Activated T-cell treated with anti-CD3 and anti-CD28 coated beads, Interleukin-2, amount 50 U/mL, for 4 hours (primary cell): ENCODE measurements at regions not wholly inside any gene's neighbourhood (a gene's known extent, or its start where the extent isn't known, plus 50 kb on each side); places are given as distances from the start of the nearest gene placed in this dataset.

Experiments used
- ATAC-seq, 2 donors: fragments of 200-7000 bp; cut with Tn5 transposase; one replicate each; pipeline ENCODE4 v1.10.0; 2021
- DNase-seq: peaks from one replicate; pipeline ENCODE4 v3.0.0-alpha.2; 2020
- H3K27me3 Mint-ChIP-seq: one replicate; pipeline ENCODE4 v1.8.0; 2021; ENCODE audit warnings: low read depth, mixed read lengths
- H3K36me3 Mint-ChIP-seq: one replicate; pipeline ENCODE4 v1.8.0; 2022; ENCODE audit warnings: mixed read lengths; ENCODE audit not compliant: insufficient read depth
- H3K4me1 Mint-ChIP-seq: one replicate; pipeline ENCODE4 v1.8.0; 2021; ENCODE audit warnings: low read depth, mixed read lengths
- H3K4me3 Mint-ChIP-seq: one replicate; pipeline ENCODE4 v1.8.0; 2021; ENCODE audit warnings: mild to moderate bottlenecking, moderate library complexity, mixed read lengths
- H3K9me3 Mint-ChIP-seq: one replicate; pipeline ENCODE4 v1.8.0; 2021; ENCODE audit warnings: mixed read lengths

GRCh38 chr2:143830476-143830875 lies 689.4 kb downstream of the ZEB2 start:
- H3K4me1 Mint-ChIP-seq: no peaks in the 10 kb centered on the region
- no peak for DNase-seq
- no peaks in the 10 kb centered on the region for H3K9me3 Mint-ChIP-seq
- H3K27me3 Mint-ChIP-seq: peaks cover 10% of the 10 kb centered on the region
- no peak for ATAC-seq
- no peaks in the 10 kb centered on the region for H3K36me3 Mint-ChIP-seq
- no peak overlapping the region for H3K4me3 Mint-ChIP-seq

- DNase-seq: no peak
- Mint-ChIP-seq H3K4me3 (no peak overlapping the region), H3K4me1 (no peaks in the 10 kb centered on the region), H3K9me3 (no peaks in the 10 kb centered on the region), H3K27me3 (peaks cover 10% of the 10 kb centered on the region), H3K36me3 (no peaks in the 10 kb centered on the region)
- no peak for ATAC-seq
Measured at GRCh38 chr2:143828763-143829537, 691.0 kb downstream of the ZEB2 start.

- no peak for DNase-seq
- H3K36me3 Mint-ChIP-seq: no peaks in the 10 kb centered on the region
- H3K9me3 Mint-ChIP-seq: no peaks in the 10 kb centered on the region
- no peak for ATAC-seq
- H3K4me3 Mint-ChIP-seq: no peak overlapping the region
- peaks cover 15% of the 10 kb centered on the region for H3K27me3 Mint-ChIP-seq
- H3K4me1 Mint-ChIP-seq: no peaks in the 10 kb centered on the region
Measured at GRCh38 chr2:143824791-143825190, 695.1 kb downstream of the ZEB2 start.

GRCh38 chr2:143823876-143824275 lies 694.7 kb downstream of the ARHGAP15 start:
- Mint-ChIP-seq H3K4me3 (no peak overlapping the region), H3K27me3 (peaks cover 15% of the 10 kb centered on the region), H3K4me1 (no peaks in the 10 kb centered on the region), H3K36me3 (no peaks in the 10 kb centered on the region), H3K9me3 (no peaks in the 10 kb centered on the region)
- no peak for DNase-seq
- no peak for ATAC-seq

- no peak for DNase-seq
- Mint-ChIP-seq H3K36me3 (no peaks in the 10 kb centered on the region), H3K9me3 (no peaks in the 10 kb centered on the region), H3K4me1 (no peaks in the 10 kb centered on the region), H3K27me3 (peaks cover 15% of the 10 kb centered on the region), H3K4me3 (no peak overlapping the region)
- no peak for ATAC-seq
Measured at GRCh38 chr2:143823296-143823695, 694.1 kb downstream of the ARHGAP15 start.

GRCh38 chr2:143822736-143823135 lies 693.5 kb downstream of the ARHGAP15 start:
- no peak for ATAC-seq
- no peak overlapping the region for H3K4me3 Mint-ChIP-seq
- H3K9me3 Mint-ChIP-seq: no peaks in the 10 kb centered on the region
- H3K36me3 Mint-ChIP-seq: no peaks in the 10 kb centered on the region
- no peak for DNase-seq
- H3K4me1 Mint-ChIP-seq: no peaks in the 10 kb centered on the region
- H3K27me3 Mint-ChIP-seq: peaks cover 12% of the 10 kb centered on the region

- Mint-ChIP-seq H3K27me3 (peaks cover 5% of the 10 kb centered on the region), H3K36me3 (no peaks in the 10 kb centered on the region), H3K4me1 (no peaks in the 10 kb centered on the region), H3K9me3 (no peaks in the 10 kb centered on the region), H3K4me3 (no peak overlapping the region)
- ATAC-seq: no peak
- no peak for DNase-seq
Measured at GRCh38 chr2:143819764-143820163, 690.5 kb downstream of the ARHGAP15 start.

- no peak overlapping the region for H3K4me3 Mint-ChIP-seq
- no peaks in the 10 kb centered on the region for H3K4me1 Mint-ChIP-seq
- no peak for ATAC-seq
- H3K27me3 Mint-ChIP-seq: peaks cover 5% of the 10 kb centered on the region
- no peak for DNase-seq
- H3K9me3 Mint-ChIP-seq: no peaks in the 10 kb centered on the region
- no peaks in the 10 kb centered on the region for H3K36me3 Mint-ChIP-seq
Measured at GRCh38 chr2:143819190-143819735, 690.0 kb downstream of the ARHGAP15 start.
